ENCODE measurements at regions not wholly inside any gene's neighbourhood (a gene's known extent, or its start where the extent isn't known, plus 50 kb on each side); places are given as distances from the start of the nearest gene placed in this dataset.

- ChIA-PET POLR2A (no interaction called here), CTCF (interaction anchor here (1.7 kb wide), 1 partner anchor 52 kb away, joined by 4 read pairs; no protein-coding TSS in a partner anchor)
- no peak overlapping the region for H3K4me3 ChIP-seq (ENCODE audit: low read depth, low read length)
- no peak for TF ChIP-seq CTCF (IDR thresholded peaks at IDR 0.05; ENCODE audit: low read depth, low read length)
- H3K27ac ChIP-seq (ENCODE audit: low read depth, low read length), result no peak overlapping the region
- no peaks in the 10 kb centered on the region for H3K9me3 ChIP-seq (ENCODE audit: control insufficient read depth, insufficient read depth, low read length)
- H3K27me3 ChIP-seq (ENCODE audit: control insufficient read depth, insufficient read depth, low read length), result no peaks in the 10 kb centered on the region
- DNase-seq (ENCODE audit: low read depth, low spot score), result no peak
Observed at GRCh38 chr2:55116966-55117365, 66.7 kb upstream of the RTN4 start.

- no peak for TF ChIP-seq CTCF (IDR thresholded peaks at IDR 0.05; ENCODE audit: low read depth, low read length)
- POLR2A ChIA-PET, result interaction anchor here (1.4 kb wide), 1 partner anchor 39 kb away, joined by 6 read pairs; no protein-coding TSS in a partner anchor
Observed at GRCh38 chr2:55116598-55116964, 66.3 kb upstream of the RTN4 start.

GRCh38 chr2:55115761-55116597 lies 65.7 kb upstream of the RTN4 start:
- CTCF ChIA-PET, result interaction anchor here (1.1 to 2.8 kb wide), 3 partner anchors 8 to 53 kb away, joined by 3 to 13 read pairs (median 4); no protein-coding TSS in a partner anchor
- POLR2A ChIA-PET, result interaction anchor here (1.0 to 1.4 kb wide), 3 partner anchors 22 to 66 kb away, joined by 6 to 8 read pairs (median 7); partner anchors contain the start of gene RTN4
- DNase-seq (ENCODE audit: low read depth, low spot score), result no peak
- peak overlapping the region; percentile 60 for H3K27ac ChIP-seq (ENCODE audit: low read depth, low read length)
- TF ChIP-seq CTCF (IDR thresholded peaks at IDR 0.05; ENCODE audit: low read depth, low read length), result no peak
- no peak overlapping the region for H3K4me3 ChIP-seq (ENCODE audit: low read depth, low read length)
- no peaks in the 10 kb centered on the region for H3K27me3 ChIP-seq (ENCODE audit: control insufficient read depth, insufficient read depth, low read length)
- H3K9me3 ChIP-seq (ENCODE audit: control insufficient read depth, insufficient read depth, low read length), result no peaks in the 10 kb centered on the region

More at GRCh38 chr2:55116598-55116964, 66.3 kb upstream of the RTN4 start:
- Histone ChIP-seq H3K4me3 (ENCODE audit: low read depth, low read length) (no peak overlapping the region), H3K9me3 (ENCODE audit: control insufficient read depth, insufficient read depth, low read length) (no peaks in the 10 kb centered on the region), H3K27me3 (ENCODE audit: control insufficient read depth, insufficient read depth, low read length) (no peaks in the 10 kb centered on the region), H3K27ac (ENCODE audit: low read depth, low read length) (no peak overlapping the region)
- CTCF ChIA-PET, result interaction anchor here (1.7 kb wide), 1 partner anchor 52 kb away, joined by 4 read pairs; no protein-coding TSS in a partner anchor
- DNase-seq (ENCODE audit: low read depth, low spot score), result no peak

GRCh38 chr2:55114597-55114996 lies 64.3 kb upstream of the RTN4 start:
- TF ChIP-seq CTCF (IDR thresholded peaks at IDR 0.05; ENCODE audit: low read depth, low read length), result no peak
- no peak overlapping the region for H3K4me3 ChIP-seq (ENCODE audit: low read depth, low read length)
- ChIA-PET CTCF (interaction anchor here (2.8 kb wide), 1 partner anchor 54 kb away, joined by 13 read pairs; no protein-coding TSS in a partner anchor), POLR2A (no interaction called here)
- no peak for DNase-seq (ENCODE audit: low read depth, low spot score)
- no peaks in the 10 kb centered on the region for H3K9me3 ChIP-seq (ENCODE audit: control insufficient read depth, insufficient read depth, low read length)
- no peaks in the 10 kb centered on the region for H3K27me3 ChIP-seq (ENCODE audit: control insufficient read depth, insufficient read depth, low read length)
- H3K27ac ChIP-seq (ENCODE audit: low read depth, low read length), result no peak overlapping the region

GRCh38 chr2:55114082-55114481 lies 63.8 kb upstream of the RTN4 start:
- CTCF ChIA-PET, result interaction anchor here (0.8 to 2.8 kb wide), 2 partner anchors 54 to 58 kb away, joined by 5 to 13 read pairs; no protein-coding TSS in a partner anchor

More at GRCh38 chr2:55114082-55114481, 63.8 kb upstream of the RTN4 start:
- no peak for DNase-seq (ENCODE audit: low read depth, low spot score)
- Histone ChIP-seq H3K27me3 (ENCODE audit: control insufficient read depth, insufficient read depth, low read length) (no peaks in the 10 kb centered on the region), H3K27ac (ENCODE audit: low read depth, low read length) (no peak overlapping the region), H3K4me3 (ENCODE audit: low read depth, low read length) (no peak overlapping the region), H3K9me3 (ENCODE audit: control insufficient read depth, insufficient read depth, low read length) (no peaks in the 10 kb centered on the region)
- POLR2A ChIA-PET, result no interaction called here
- no peak for TF ChIP-seq CTCF (IDR thresholded peaks at IDR 0.05; ENCODE audit: low read depth, low read length)
